T-helper 1 cell treated with Interleukin-12 subunit alpha and Interleukin-12 subunit beta and Interleukin-4 antibody, amounts not matched to agents 30 μg/mL and 1 μg/mL, for 36 hours (primary cell): ENCODE measurements at regions not wholly inside any gene's neighbourhood (a gene's known extent, or its start where the extent isn't known, plus 50 kb on each side); places are given as distances from the start of the nearest gene placed in this dataset.
"Not testable (repeated sequence)": the region's sequence is repeated elsewhere in the genome, so short reads cannot be mapped to it uniquely, and the experiment has no call there.

ENCODE experiments used
- H3K27ac Mint-ChIP-seq: one replicate; pipeline ENCODE4 v1.8.0; 2021; ENCODE audit warnings: mild to moderate bottlenecking, mixed read lengths
- H3K27me3 Mint-ChIP-seq: one replicate; pipeline ENCODE4 v1.8.0; 2021; ENCODE audit warnings: low read depth, mixed read lengths
- H3K36me3 Mint-ChIP-seq: one replicate; pipeline ENCODE4 v1.8.0; 2021; ENCODE audit warnings: low read depth, mixed read lengths
- H3K4me1 Mint-ChIP-seq: one replicate; pipeline ENCODE4 v1.8.0; 2021; ENCODE audit warnings: low read depth, mixed read lengths
- H3K4me3 Mint-ChIP-seq: one replicate; pipeline ENCODE4 v1.8.0; 2021; ENCODE audit warnings: mild to moderate bottlenecking, moderate library complexity, mixed read lengths
- H3K9me3 Mint-ChIP-seq: one replicate; pipeline ENCODE4 v1.8.0; 2021; ENCODE audit warnings: mixed read lengths

DNA sequence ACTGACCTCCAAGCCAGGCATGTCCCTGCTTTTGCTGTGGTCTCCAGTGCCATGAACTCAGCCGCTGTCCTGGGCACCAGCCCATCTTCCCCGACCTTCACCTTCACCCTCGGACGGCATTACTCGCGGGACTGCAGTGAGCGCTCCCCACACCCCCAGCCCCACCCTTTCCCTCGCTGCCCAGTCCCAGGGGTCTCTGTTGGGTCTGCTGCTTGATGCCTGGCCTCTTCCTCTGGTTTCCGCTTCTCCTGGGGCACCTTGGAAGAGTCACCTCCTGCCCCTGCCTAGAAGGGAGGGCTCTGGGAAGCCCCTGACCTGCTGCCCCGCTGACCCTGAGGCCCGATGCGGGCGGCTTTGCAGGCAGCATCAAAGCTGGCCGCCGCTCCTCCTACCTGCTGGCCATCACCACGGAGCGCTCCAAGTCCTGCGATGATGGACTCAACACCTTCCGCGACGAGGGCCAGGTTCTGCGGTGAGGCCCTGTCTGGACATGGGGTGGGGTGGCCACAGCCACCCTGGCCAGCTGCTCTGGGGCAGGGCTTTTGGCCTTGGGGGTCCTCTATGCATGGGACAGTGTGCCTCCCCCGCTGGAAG, 102.3 kb downstream of the ZNF267 start:
- H3K36me3 Mint-ChIP-seq, H3K4me1 Mint-ChIP-seq, H3K4me3 Mint-ChIP-seq, H3K27me3 Mint-ChIP-seq, H3K27ac Mint-ChIP-seq, H3K9me3 Mint-ChIP-seq: not testable (repeated sequence)

DNA sequence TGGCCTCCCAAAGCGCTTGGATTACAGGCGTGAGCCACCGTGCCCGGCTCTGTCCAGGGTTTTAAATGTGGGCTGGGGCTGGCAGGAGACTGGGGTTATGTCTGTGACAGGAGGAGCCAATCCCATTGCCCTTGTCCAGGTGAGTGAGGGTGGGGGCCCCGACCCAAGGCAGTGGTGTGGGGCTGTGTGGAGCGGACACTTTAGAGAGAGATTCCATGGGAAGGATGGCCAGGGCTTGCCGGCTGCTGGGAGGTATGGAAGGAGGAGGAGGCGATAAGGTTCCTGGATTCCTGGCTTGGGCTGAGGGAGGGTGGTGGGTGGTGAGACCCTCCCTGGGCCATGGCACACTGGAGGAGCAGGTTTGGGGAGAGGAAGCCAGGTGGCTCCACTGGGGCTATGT, 104.9 kb downstream of the ZNF267 start:
- H3K9me3 Mint-ChIP-seq, H3K4me3 Mint-ChIP-seq, H3K36me3 Mint-ChIP-seq, H3K4me1 Mint-ChIP-seq, H3K27ac Mint-ChIP-seq, H3K27me3 Mint-ChIP-seq: not testable (repeated sequence)

DNA sequence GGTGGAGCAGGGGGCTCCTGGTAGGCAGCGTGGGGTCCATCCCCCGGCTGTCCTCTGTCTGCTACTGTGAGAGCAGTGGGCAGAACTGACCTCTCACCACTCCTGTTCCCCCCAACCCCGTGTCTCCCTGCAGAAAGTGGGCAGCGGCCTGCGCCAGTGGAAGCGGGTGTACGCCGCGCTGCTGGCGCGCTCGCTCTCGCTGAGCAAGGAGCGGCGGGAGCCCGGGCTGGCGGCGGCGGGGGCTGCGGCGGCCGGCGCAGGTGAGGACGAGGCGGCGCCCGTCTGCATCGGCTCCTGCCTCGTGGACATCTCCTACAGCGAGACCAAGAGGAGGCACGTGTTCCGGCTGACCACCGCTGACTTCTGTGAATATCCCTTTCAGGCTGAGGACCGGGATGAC, 108.1 kb downstream of the ZNF267 start:
- not testable (repeated sequence) for H3K36me3 Mint-ChIP-seq, H3K27me3 Mint-ChIP-seq, H3K4me1 Mint-ChIP-seq, H3K27ac Mint-ChIP-seq, H3K4me3 Mint-ChIP-seq, H3K9me3 Mint-ChIP-seq

DNA sequence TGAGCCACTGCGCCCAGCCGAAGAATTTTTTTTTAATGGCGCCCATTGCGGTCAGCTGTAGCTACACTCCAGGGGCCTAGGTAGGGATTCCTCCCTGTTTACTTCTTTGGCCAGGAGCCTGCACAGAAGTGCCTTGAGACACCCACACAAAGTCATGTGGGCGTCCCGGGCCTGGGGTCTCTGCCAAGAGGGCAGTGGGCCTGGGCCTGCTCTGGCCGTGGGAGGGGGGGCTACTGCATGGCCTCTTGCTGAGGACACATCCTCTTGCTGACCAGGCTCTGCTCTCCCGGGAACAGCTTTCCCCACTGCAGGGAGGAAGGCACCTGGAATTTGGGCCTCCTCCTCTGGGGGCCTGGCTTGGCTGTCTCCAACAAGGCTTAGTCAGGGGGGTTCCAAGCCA, 109.4 kb downstream of the ZNF267 start:
- not testable (repeated sequence) for H3K9me3 Mint-ChIP-seq, H3K27ac Mint-ChIP-seq, H3K4me3 Mint-ChIP-seq, H3K4me1 Mint-ChIP-seq, H3K36me3 Mint-ChIP-seq, H3K27me3 Mint-ChIP-seq

DNA sequence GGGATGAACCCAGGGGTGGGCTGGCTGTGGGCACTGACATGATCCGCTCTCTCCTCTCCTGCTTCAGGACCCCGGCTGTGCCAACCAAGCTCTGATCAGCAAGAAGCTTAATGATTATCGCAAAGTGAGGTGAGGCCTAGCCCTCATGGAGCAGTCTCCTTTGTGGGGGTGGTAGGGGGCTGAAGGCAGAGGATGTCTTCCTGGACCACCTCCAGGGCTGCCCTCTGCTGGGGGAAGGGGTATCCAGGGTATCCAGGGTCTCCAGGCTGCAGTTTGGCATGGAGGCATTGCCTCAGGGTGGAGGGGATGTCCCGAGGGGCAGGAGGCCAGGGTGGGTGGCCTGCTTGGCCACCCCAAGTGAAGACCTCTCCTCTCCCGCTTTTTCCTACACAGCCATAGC, 110.1 kb downstream of the ZNF267 start:
- H3K9me3 Mint-ChIP-seq, H3K27me3 Mint-ChIP-seq, H3K27ac Mint-ChIP-seq, H3K36me3 Mint-ChIP-seq, H3K4me3 Mint-ChIP-seq, H3K4me1 Mint-ChIP-seq: not testable (repeated sequence)

DNA sequence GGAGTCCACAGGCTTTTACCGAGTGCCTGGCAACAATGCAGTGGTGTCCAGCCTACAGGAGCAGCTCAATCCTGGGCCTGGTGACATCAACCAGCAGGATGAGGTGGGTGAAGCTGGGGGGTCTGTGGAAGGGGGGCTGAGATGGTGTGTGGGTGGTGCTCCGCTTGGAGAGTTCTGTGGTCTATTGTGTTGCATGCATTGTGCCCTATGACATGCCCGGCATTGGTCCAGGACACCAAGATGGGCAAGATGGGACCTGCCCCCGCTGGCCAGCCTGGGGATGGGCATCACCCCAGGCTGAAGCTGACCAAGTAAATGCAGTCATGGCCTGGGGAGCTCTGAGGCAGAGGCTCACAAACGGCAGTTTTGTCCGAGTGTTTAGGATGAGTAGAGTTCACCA, 113.3 kb downstream of the ZNF267 start:
- not testable (repeated sequence) for H3K4me3 Mint-ChIP-seq, H3K36me3 Mint-ChIP-seq, H3K27me3 Mint-ChIP-seq, H3K27ac Mint-ChIP-seq, H3K9me3 Mint-ChIP-seq, H3K4me1 Mint-ChIP-seq

DNA sequence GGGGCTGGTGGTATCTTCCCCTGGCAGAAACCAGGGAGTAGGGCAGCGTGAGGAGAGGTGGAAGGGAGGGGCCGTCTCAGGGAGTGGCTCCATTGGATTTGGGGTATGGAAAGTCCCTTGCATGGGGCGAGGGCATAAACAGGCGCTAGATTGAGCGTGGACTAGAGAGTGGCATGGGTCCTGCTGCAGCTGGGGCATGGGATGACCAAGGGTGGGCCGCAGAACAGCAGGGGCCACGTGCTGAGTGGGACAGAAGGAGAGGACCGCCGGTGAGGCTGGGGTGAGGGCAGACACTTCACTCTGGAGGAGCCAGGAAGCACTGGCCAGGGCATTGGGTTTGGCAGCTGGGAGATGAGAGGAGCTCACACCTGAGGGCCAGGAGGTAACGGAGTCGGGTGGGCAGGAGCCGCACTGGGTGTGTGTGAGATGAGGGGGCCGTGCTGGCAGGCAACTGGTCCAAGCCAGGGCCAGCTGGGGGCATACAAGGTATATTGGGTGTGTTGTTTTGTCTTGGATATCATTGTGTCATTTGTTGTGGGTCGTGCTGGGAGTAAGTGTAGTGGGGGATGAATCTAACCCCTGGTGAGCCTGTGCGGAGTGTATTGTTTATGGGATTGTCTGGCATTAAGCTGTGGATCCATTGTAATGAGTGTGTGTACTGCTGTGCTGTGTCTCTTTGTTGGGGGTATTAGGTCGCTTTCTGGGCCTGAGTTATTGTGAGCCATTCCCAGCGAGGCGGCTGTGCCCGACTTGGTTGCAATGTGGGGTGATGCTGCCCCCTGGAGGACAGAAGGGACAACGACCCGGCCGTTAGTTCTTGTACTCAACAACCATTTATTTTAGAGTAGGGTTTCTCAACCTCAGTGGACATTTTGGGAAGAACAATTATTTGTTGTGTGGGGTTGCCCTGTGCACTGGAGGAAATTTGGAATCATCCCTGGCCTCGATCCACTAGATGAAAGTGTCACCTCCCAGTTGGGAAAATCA, 115.3 kb downstream of the ZNF267 start:
- H3K36me3 Mint-ChIP-seq, H3K4me1 Mint-ChIP-seq, H3K27ac Mint-ChIP-seq, H3K4me3 Mint-ChIP-seq, H3K27me3 Mint-ChIP-seq, H3K9me3 Mint-ChIP-seq: not testable (repeated sequence)

DNA sequence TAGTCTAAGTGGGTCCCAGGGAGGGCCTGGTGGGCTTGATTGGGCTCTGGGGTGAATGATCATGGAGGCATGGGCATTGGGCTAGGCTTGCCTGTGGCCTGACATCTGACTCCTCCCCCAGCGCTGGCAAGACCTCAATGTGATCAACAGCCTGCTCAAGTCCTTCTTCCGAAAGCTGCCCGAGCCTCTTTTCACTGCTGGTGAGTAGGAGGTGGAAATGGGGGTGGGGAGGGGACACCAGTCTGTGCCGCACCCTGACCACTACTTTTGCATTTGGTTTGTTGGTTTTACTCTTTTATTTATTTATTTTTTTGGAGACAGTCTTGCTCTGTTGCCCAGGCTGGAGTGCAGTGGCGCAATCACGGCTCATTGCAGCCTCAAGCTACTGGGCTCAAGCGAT, 116.7 kb downstream of the ZNF267 start:
- not testable (repeated sequence) for H3K27me3 Mint-ChIP-seq, H3K9me3 Mint-ChIP-seq, H3K36me3 Mint-ChIP-seq, H3K4me3 Mint-ChIP-seq, H3K27ac Mint-ChIP-seq, H3K4me1 Mint-ChIP-seq

DNA sequence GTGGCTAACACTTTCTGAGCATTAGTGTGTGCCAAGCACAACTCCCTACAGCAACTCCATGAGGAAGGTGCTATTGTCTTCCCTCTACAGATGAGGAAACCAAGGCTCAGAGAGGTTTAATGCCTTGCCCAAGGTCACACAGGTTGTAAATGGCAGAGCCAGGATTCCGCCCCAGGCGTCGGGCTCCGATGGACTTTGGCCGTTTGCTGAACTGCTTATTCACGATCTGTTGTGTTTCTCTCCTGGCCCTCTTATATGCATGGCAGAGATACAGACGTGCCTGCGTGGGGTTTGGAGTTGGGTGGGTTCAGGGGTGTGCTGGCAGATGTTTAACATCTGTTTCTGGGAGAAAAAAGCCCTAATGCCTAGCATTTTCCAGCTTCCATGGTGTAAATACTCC, 117.4 kb downstream of the ZNF267 start:
- not testable (repeated sequence) for H3K27ac Mint-ChIP-seq, H3K9me3 Mint-ChIP-seq, H3K4me3 Mint-ChIP-seq, H3K4me1 Mint-ChIP-seq, H3K27me3 Mint-ChIP-seq, H3K36me3 Mint-ChIP-seq

DNA sequence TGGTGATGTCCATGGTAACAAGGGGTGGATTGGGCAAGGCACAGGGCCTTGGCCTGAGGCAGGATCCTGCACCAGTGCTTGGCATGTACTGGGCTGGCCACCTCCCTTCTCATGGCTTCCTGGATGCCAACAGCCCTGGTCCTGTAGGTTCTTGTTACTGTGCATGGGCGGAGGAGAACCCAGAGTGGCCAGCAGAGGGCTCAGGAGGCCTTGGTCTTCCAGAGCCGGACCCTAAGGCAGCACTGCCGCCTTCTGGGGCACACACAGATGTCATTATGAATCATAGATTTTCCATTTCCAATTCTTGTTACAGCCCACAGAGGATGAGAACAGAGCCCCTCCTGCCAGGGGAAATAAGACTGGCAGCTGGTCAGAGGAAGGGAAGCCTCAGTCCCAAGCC, 122.7 kb downstream of the ZNF267 start:
- H3K4me1 Mint-ChIP-seq, H3K36me3 Mint-ChIP-seq, H3K27me3 Mint-ChIP-seq, H3K4me3 Mint-ChIP-seq, H3K9me3 Mint-ChIP-seq, H3K27ac Mint-ChIP-seq: not testable (repeated sequence)

DNA sequence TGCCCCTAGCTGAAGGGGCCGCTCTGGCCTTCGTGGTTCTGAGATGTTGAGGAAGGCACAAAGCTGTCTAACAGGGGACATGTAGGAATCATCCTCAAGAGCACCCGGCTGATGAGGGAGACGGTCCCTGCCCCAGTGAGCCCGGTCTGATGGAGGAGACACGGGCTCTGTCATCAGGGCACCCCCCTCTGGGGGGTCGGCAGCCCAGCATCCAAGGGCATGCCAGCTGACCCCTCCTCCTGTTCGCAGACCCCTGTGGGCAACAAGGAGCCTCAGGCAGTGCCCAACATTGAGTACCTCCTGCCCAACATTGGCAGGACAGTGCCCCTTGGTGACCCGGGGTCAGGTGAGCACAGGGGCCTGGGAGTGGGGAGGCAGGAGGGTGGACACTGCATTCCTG, 128.9 kb downstream of the ZNF267 start:
- H3K27me3 Mint-ChIP-seq, H3K9me3 Mint-ChIP-seq, H3K36me3 Mint-ChIP-seq, H3K4me3 Mint-ChIP-seq, H3K4me1 Mint-ChIP-seq, H3K27ac Mint-ChIP-seq: not testable (repeated sequence)

DNA sequence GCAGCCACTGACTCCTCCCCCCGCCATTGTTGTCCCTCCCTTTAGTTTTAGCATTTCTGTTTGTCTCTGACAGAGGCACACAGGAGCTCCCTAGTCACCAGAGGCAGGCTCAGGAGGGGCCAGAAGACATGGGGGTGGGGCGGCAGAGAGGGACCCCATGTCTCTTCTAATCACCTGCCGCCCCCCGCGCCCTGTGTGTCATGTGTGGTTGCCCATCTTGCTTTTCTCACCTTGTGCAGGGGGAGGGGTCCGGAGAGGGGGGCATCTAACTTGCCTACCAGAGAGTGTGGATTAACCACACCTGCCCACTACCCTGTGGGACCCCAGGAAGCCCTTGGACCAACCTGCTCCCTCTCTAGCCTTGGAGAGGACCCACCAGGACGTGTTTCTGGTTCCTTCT, 130.2 kb downstream of the ZNF267 start:
- not testable (repeated sequence) for H3K27me3 Mint-ChIP-seq, H3K4me3 Mint-ChIP-seq, H3K27ac Mint-ChIP-seq, H3K4me1 Mint-ChIP-seq, H3K9me3 Mint-ChIP-seq, H3K36me3 Mint-ChIP-seq

DNA sequence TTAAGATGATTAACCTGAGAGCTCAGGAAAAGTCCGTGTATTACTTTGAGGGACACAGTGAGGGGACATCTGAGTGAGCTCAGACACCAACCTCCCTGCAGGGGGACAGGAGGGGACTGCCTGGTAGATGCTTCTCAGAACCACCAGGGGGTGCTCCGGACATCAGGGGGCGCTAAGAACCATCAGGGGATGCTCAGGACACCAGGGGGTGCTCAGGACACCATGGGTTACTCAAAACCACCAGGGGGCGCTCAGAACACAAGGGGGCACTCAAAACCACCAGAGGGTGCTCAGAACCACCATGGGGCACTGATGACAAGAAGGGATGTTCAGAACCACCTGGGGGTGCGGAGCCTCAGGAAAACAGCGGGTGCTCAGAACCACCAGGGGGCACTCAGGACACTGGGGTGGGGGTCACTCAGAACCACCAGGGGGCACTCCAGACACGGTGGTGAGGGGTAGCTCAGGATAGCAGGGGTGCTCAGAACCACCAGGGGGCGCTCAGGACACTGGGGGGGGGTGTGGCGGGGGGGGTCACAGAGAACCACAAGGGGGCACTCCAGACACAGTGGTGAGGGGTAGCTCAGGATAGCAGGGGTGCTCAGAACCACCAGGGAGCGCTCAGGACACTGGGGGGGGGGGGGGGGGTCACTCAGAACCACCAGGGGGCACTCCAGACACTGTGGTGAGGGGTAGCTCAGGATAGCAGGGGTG, 165.3 kb downstream of the ZNF267 start:
- H3K27ac Mint-ChIP-seq, H3K27me3 Mint-ChIP-seq, H3K4me1 Mint-ChIP-seq, H3K9me3 Mint-ChIP-seq, H3K36me3 Mint-ChIP-seq, H3K4me3 Mint-ChIP-seq: not testable (repeated sequence)

DNA sequence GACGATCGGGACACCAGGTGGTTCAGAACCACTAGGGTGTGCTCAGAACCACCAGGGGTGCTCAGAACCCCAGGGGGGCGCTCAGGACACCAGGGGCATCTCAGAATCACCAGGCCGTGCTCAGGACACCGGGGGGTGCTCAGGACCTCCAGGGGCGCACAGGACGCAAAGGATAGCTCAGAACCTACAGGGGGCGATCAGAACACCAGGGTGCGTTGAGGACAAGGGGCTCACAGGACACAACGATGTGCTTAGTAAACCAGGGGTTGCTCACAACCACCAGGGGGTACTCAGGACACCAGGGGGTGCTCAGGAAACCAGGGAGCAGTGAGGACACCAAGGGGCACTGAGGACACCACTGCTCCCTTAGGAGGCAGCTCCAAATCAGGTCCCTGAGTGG, 166.3 kb downstream of the ZNF267 start:
- not testable (repeated sequence) for H3K9me3 Mint-ChIP-seq, H3K36me3 Mint-ChIP-seq, H3K27me3 Mint-ChIP-seq, H3K4me1 Mint-ChIP-seq, H3K27ac Mint-ChIP-seq, H3K4me3 Mint-ChIP-seq

DNA sequence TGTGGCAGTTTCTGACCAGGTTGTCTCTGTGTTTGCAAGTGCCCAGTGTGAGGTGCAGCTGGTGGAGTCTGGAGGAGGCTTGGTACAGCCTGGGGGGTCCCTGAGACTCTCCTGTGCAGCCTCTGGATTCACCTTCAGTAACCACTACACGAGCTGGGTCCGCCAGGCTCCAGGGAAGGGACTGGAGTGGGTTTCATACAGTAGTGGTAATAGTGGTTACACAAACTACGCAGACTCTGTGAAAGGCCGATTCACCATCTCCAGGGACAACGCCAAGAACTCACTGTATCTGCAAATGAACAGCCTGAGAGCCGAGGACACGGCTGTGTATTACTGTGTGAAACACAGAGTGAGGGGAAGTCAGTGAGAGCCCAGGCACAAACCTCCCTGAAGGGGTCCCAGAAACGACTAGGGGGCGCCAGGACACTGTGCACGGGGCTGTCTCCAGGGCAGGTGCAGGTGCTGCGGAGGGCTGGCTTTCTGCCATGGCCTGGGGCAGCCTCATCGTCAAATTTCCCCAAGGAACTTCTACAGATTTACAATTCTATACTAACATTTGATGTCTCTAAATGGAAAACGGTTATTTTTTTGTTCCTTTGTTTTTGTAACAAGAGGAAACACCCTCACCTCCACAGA, 187.0 kb upstream of the TP53TG3D start:
- H3K36me3 Mint-ChIP-seq, H3K4me3 Mint-ChIP-seq, H3K4me1 Mint-ChIP-seq, H3K27ac Mint-ChIP-seq, H3K9me3 Mint-ChIP-seq, H3K27me3 Mint-ChIP-seq: not testable (repeated sequence)
